SK-N-SH (cell line): ENCODE measurements at regions not wholly inside any gene's neighbourhood (a gene's known extent, or its start where the extent isn't known, plus 50 kb on each side); places are given as distances from the start of the nearest gene placed in this dataset.

Experiments used
- CTCF ChIA-PET: fragments of 300-600, 350-600 bp; formaldehyde crosslinking; extraction: SDS; loops from one replicate; lab custom pipeline; 2021; lab: Yijun Ruan, JAX
- POLR2A ChIA-PET: fragments of 350-600 bp; sonication (Branson Sonifier 250); formaldehyde crosslinking; extraction: SDS; loops from one replicate; lab custom pipeline; 2020; ENCODE audit warnings: antibody characterized with exemption, inconsistent platforms; lab: Yijun Ruan, JAX
- DNase-seq: peaks from one replicate; pipeline ENCODE4 v3.0.0; 2012
- H2AFZ ChIP-seq: fragments of 200-600 bp; sonication (generic); 2 replicates; pipeline ENCODE4 v1.8.1; 2016; ENCODE audit warnings: antibody characterized with exemption, mild to moderate bottlenecking, low read depth
- H3F3A ChIP-seq: fragments of 200-600 bp; sonication (generic); replicated peaks from 2 replicates; pipeline ENCODE3; 2016; ENCODE audit warnings: antibody characterized with exemption, mild to moderate bottlenecking; ENCODE audit not compliant: insufficient read depth
- H3K27ac ChIP-seq, 2 experiments: fragments of 200-500 bp in 1 of 2; fragments of 200-600 bp in 1 of 2; sonication (Bioruptor generic) in 1 of 2; sonication (generic), shearing (Covaris generic) in 1 of 2; 2 replicates each; pipeline versions ENCODE4 v1.5.1 to v1.6.1; 2014 to 2016; ENCODE audit warnings: low read depth in 2 of 2, inconsistent platforms in 1 of 2, low read length in 1 of 2, mild to moderate bottlenecking in 1 of 2, mixed read lengths in 1 of 2
- H3K27me3 ChIP-seq: fragments of 200-600 bp; sonication (generic), shearing (Covaris generic); 2 replicates; pipeline ENCODE4 v1.6.1; 2016; ENCODE audit warnings: mixed run types; ENCODE audit not compliant: insufficient read depth
- H3K36me3 ChIP-seq, 2 experiments: fragments of 200-500 bp in 1 of 2; fragments of 200-600 bp in 1 of 2; sonication (Bioruptor generic) in 1 of 2; sonication (generic) in 1 of 2; replicated peaks in 1 of 2; 2 replicates each; pipeline versions ENCODE3 to v1.5.1; 2014 to 2016; ENCODE audit warnings: low read length in 1 of 2, mild to moderate bottlenecking in 1 of 2; ENCODE audit not compliant: insufficient read depth in 2 of 2, control insufficient read depth in 1 of 2
- H3K4me1 ChIP-seq, 2 experiments: fragments of 200-500 bp in 1 of 2; fragments of 200-600 bp in 1 of 2; sonication (Bioruptor generic) in 1 of 2; sonication (generic), shearing (Covaris generic) in 1 of 2; 2 replicates each; pipeline versions ENCODE4 v1.5.1 to v1.6.1; 2014 to 2016; ENCODE audit warnings: low read depth in 1 of 2, low read length in 1 of 2, mixed run types in 1 of 2; ENCODE audit not compliant: insufficient read depth in 2 of 2, control insufficient read depth in 1 of 2
- H3K4me2 ChIP-seq: fragments of 200-600 bp; sonication (generic), shearing (Covaris generic); 2 replicates; pipeline ENCODE4 v1.6.1; 2017; ENCODE audit warnings: mixed run types
- H3K4me3 ChIP-seq, 2 experiments: fragments of 200-500 bp in 1 of 2; fragments of 200-600 bp in 1 of 2; sonication (Bioruptor generic) in 1 of 2; sonication (generic), shearing (Covaris generic) in 1 of 2; 2 replicates each; pipeline versions ENCODE4 v1.5.1 to v1.8.1; 2014 to 2016; ENCODE audit warnings: low read depth in 2 of 2, inconsistent platforms in 1 of 2, low read length in 1 of 2, mild to moderate bottlenecking in 1 of 2, mixed read lengths in 1 of 2, moderate library complexity in 1 of 2
- H3K79me2 ChIP-seq: fragments of 200-600 bp; sonication (generic); 2 replicates; pipeline ENCODE4 v1.8.1; 2017; ENCODE audit warnings: mild to moderate bottlenecking; ENCODE audit not compliant: insufficient read depth
- H3K9ac ChIP-seq: fragments of 200-600 bp; sonication (generic); 2 replicates; pipeline ENCODE4 v1.6.1; 2017; ENCODE audit warnings: mixed run types
- H3K9me2 ChIP-seq: fragments of 200-600 bp; sonication (generic); 2 replicates; pipeline ENCODE4 v1.6.1; 2017; ENCODE audit warnings: mixed run types
- H3K9me3 ChIP-seq: fragments of 200-600 bp; sonication (generic); 2 replicates; pipeline ENCODE4 v1.6.1; 2017; ENCODE audit warnings: mixed run types, mild to moderate bottlenecking, moderate library complexity
- H4K20me1 ChIP-seq: fragments of 200-600 bp; sonication (generic); 2 replicates; pipeline ENCODE4 v1.6.1; 2017; ENCODE audit warnings: mild to moderate bottlenecking, mixed run types; ENCODE audit not compliant: insufficient read depth
- CHD2 ChIP-seq: fragments of 150-350 bp; IDR thresholded peaks from 2 replicates; pipeline ENCODE4 v1.6.1; 2018; ENCODE audit warnings: low read length; ENCODE audit not compliant: partially characterized antibody
- EP300 ChIP-seq, 2 experiments: IDR thresholded peaks; 2 replicates each; pipeline versions ENCODE4 v1.4.0 to v1.6.1; 2012; ENCODE audit warnings: borderline replicate concordance in 1 of 2, low read depth in 1 of 2, low read length in 1 of 2
- EZH2phosphoT487 ChIP-seq: fragments of 200-600 bp; sonication (generic); IDR thresholded peaks from 2 replicates; pipeline ENCODE4 v1.6.1; 2017; ENCODE audit warnings: low read depth, mixed run types, mild to moderate bottlenecking, antibody characterized with exemption, moderate library complexity, borderline replicate concordance
- FOXM1 ChIP-seq: IDR thresholded peaks from 2 replicates; pipeline ENCODE4 v1.4.0; 2012; ENCODE audit warnings: low read depth, mild to moderate bottlenecking
- JUND ChIP-seq: IDR thresholded peaks from 2 replicates; pipeline ENCODE4 v1.4.0; 2012
- MEF2A ChIP-seq: IDR thresholded peaks from 2 replicates; pipeline ENCODE4 v1.4.0; 2012; ENCODE audit warnings: low read depth, borderline replicate concordance
- RCOR1 ChIP-seq: fragments of 150-350 bp; IDR thresholded peaks from 2 replicates; pipeline ENCODE4 v1.6.1; 2017; ENCODE audit warnings: antibody characterized with exemption, low read length
- RFX5 ChIP-seq: IDR thresholded peaks from 2 replicates; pipeline ENCODE4 v1.6.1; 2012; ENCODE audit warnings: mild to moderate bottlenecking, improper control_type of control experiment, low read length
- RXRA ChIP-seq: IDR thresholded peaks from 2 replicates; pipeline ENCODE4 v1.4.0; 2012; ENCODE audit warnings: low read depth, mild to moderate bottlenecking, borderline replicate concordance
- TCF12 ChIP-seq: IDR thresholded peaks from 2 replicates; pipeline ENCODE4 v1.4.0; 2012
- YY1 ChIP-seq: IDR thresholded peaks from 2 replicates; pipeline ENCODE4 v1.4.0; 2012; ENCODE audit warnings: low read depth, mild to moderate bottlenecking
- WGBS: methylation state at CpG from one replicate; pipeline ENCODE4 v1.1.6; 2017; ENCODE audit warnings: low lambda C conversion rate; 5-methylcytosine and 5-hydroxymethylcytosine counted together
- TF ChIP-seq, protein P1 (sequence below): IDR thresholded peaks from 2 replicates; pipeline ENCODE4 v1.6.1; 2012; ENCODE audit warnings: mild to moderate bottlenecking, low read depth, low read length, moderate library complexity
- TF ChIP-seq, protein P2 (sequence below): IDR thresholded peaks from 2 replicates; pipeline ENCODE4 v1.4.0; 2012; ENCODE audit warnings: low read depth, borderline replicate concordance
- TF ChIP-seq, protein P3 (sequence below): IDR thresholded peaks from 2 replicates; pipeline ENCODE4 v1.4.0; 2012; ENCODE audit warnings: low read depth

DNA sequence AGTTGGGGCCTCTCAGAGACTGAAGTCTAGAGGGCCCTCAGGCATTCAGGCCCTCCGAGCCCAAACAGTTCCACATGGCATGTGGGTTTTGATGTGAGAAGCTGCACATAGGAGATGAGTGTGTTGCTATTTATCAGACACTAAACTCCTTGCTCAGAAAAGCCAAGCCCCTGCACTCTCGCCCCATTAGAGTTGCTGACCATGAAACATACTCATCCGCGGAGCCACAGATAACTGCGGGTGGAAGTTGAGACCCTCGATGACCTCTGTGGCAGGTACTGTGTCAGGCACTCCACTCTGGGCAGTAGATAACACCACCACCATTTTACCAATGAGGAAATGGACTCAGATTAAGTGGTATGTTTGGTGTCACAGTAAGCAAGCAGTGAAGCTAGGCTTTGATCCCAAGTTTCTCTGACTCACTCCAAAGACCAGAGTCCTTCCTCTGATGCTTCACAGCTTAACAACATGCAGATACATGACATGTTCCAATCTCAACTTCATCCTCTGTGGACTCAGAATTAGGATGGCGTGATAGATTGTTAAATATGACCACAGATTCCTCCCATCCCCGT, 202.1 kb downstream of the ADAMTS15 start (continued):
- TF ChIP-seq, protein P1, sequence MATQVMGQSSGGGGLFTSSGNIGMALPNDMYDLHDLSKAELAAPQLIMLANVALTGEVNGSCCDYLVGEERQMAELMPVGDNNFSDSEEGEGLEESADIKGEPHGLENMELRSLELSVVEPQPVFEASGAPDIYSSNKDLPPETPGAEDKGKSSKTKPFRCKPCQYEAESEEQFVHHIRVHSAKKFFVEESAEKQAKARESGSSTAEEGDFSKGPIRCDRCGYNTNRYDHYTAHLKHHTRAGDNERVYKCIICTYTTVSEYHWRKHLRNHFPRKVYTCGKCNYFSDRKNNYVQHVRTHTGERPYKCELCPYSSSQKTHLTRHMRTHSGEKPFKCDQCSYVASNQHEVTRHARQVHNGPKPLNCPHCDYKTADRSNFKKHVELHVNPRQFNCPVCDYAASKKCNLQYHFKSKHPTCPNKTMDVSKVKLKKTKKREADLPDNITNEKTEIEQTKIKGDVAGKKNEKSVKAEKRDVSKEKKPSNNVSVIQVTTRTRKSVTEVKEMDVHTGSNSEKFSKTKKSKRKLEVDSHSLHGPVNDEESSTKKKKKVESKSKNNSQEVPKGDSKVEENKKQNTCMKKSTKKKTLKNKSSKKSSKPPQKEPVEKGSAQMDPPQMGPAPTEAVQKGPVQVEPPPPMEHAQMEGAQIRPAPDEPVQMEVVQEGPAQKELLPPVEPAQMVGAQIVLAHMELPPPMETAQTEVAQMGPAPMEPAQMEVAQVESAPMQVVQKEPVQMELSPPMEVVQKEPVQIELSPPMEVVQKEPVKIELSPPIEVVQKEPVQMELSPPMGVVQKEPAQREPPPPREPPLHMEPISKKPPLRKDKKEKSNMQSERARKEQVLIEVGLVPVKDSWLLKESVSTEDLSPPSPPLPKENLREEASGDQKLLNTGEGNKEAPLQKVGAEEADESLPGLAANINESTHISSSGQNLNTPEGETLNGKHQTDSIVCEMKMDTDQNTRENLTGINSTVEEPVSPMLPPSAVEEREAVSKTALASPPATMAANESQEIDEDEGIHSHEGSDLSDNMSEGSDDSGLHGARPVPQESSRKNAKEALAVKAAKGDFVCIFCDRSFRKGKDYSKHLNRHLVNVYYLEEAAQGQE = no peak
- TF ChIP-seq FOXM1 (no peak), JUND (no peak), MEF2A (no peak), RFX5 (no peak)
- TF ChIP-seq, all 33 proteins: peak for 0

DNA sequence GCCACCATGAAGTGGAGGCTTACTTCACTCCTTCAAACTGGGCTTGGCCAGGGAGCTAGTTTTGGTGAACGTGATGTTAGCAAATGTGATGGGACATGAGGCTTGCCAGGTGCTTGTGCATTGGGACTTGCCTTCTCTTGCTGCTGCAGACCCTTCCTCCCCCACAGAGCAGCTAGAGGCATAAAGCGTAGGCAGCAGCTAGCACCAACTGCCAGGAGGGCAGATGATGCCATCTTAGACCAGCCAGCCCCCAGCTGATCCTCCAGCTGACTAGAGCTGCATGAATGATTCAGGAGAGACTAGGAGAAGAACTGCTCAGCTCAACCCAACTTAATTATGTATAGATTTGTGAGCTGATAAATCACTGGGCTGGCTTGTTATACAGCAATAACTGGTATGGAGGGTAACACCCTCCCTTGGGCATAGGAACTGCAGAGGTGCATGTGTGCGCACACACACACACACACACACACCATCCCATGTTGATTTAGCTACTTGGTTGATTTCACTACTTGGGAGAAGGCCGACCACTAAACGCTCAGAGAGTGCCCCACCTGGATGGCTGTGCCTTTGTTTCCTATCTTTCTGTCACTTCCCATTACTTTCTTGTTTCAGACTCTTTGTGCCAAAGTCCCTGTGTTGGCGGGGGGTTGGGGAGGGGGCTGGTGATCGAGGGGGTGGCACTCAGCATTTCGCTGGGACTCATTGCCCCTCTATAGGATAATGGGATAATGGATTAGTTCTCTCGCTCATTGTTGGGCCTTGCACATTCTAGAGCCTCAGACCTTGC, 202.8 kb downstream of the ADAMTS15 start:
- no peak for TF ChIP-seq RXRA
- H3K9me2 ChIP-seq = no peaks in the 10 kb centered on the region
- H3K4me1 ChIP-seq = peaks cover 10 to 11% of the 10 kb centered on the region in 2 experiments; a peak in 3 of 4 replicates

DNA sequence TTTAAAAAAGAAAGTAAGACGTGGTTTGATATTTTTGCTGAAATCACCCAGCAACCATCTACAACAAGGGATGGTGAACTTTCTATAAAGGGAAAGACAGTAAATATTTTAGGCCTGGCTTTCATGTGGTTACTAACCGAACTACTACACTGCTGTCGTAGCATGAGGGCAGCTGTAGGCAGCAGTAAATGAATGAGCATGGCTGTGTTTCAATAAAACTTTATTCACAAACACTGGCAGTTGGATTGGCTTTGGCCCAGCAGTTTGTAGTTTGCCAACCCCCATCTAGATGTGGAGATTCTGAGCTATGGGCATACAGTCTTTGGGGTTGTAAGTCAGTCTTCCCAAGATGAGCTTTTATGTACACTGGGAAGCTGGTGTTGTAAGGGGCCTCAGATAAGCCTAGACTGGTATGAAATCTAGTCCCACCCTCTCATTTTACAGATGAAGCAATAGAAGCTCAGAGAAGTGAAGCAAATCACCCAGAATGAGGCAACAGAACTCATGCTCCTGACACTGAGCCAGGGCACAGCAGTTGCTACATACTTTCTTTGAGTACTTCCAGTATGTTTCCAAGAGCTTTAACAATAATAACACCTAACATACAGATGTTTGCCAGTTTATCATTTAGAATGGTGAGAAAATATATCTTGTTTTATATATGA, 204.4 kb downstream of the ADAMTS15 start:
- CTCF ChIA-PET = interaction anchor here (1.6 kb wide), 1 partner anchor 209 kb away, joined by 5 read pairs; no protein-coding TSS in a partner anchor
- no peaks in the 10 kb centered on the region for H3K79me2 ChIP-seq
- POLR2A ChIA-PET = no interaction called here

More for the DNA sequence above, 202.8 kb downstream of the ADAMTS15 start:
- Histone ChIP-seq H3K9me3 (no peaks in the 10 kb centered on the region), H3K4me3 (no peak overlapping the region), H3F3A (peaks cover 7% of the 10 kb centered on the region), H2AFZ (no peak overlapping the region), H3K4me2 (no peak overlapping the region), H3K27me3 (no peaks in the 10 kb centered on the region), H4K20me1 (no peaks in the 10 kb centered on the region), H3K9ac (no peak overlapping the region), H3K27ac (no peak overlapping the region), H3K79me2 (no peaks in the 10 kb centered on the region), H3K36me3 (no peaks in the 10 kb centered on the region)
- ChIA-PET CTCF (interaction anchor here (1.2 kb wide), 1 partner anchor 211 kb away, joined by 3 read pairs; no protein-coding TSS in a partner anchor), POLR2A (interaction anchor here (0.6 kb wide), 1 partner anchor 1216 kb away, joined by 3 read pairs; no protein-coding TSS in a partner anchor)
- DNase-seq = no peak
- WGBS = 80% methylated on average over 7 of the region's 9 CpGs

More for the DNA sequence above, 204.4 kb downstream of the ADAMTS15 start:
- H3K4me1 ChIP-seq = peaks cover 5 to 11% of the 10 kb centered on the region in 2 experiments; a peak in 2 of 4 replicates
- no peak for TF ChIP-seq YY1
- no peak for TF ChIP-seq TCF12
- no peak for TF ChIP-seq RCOR1
- TF ChIP-seq RFX5 = no peak
- TF ChIP-seq CHD2 = no peak
- TF ChIP-seq, protein P2, sequence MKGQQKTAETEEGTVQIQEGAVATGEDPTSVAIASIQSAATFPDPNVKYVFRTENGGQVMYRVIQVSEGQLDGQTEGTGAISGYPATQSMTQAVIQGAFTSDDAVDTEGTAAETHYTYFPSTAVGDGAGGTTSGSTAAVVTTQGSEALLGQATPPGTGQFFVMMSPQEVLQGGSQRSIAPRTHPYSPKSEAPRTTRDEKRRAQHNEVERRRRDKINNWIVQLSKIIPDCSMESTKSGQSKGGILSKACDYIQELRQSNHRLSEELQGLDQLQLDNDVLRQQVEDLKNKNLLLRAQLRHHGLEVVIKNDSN = no peak
- no peak for TF ChIP-seq EZH2phosphoT487
- no peak for TF ChIP-seq EP300 (IDR thresholded peaks at IDR 0.05; ENCODE audit: borderline replicate concordance in 1 of 2, low read depth in 1 of 2, low read length in 1 of 2)
- TF ChIP-seq, protein P3, sequence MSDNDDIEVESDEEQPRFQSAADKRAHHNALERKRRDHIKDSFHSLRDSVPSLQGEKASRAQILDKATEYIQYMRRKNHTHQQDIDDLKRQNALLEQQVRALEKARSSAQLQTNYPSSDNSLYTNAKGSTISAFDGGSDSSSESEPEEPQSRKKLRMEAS = no peak
- H3K4me2 ChIP-seq = no peak overlapping the region
- no peak overlapping the region for H3K4me3 ChIP-seq
- H3K27ac ChIP-seq = no peak overlapping the region; a peak in 1 of 4 replicates
- H3K36me3 ChIP-seq = no peaks in the 10 kb centered on the region
- no peaks in the 10 kb centered on the region for H3K9me3 ChIP-seq
- DNase-seq = no peak
- H3K27me3 ChIP-seq = no peaks in the 10 kb centered on the region
- no peaks in the 10 kb centered on the region for H4K20me1 ChIP-seq
- 93% methylated on average over 3 of the region's 3 CpGs for WGBS
- H3K9ac ChIP-seq = no peak overlapping the region
- no peaks in the 10 kb centered on the region for H3F3A ChIP-seq
- H2AFZ ChIP-seq = no peak overlapping the region
- no peaks in the 10 kb centered on the region for H3K9me2 ChIP-seq
